ENCODE measurements at regions not wholly inside any gene's neighbourhood (a gene's known extent, or its start where the extent isn't known, plus 50 kb on each side); places are given as distances from the start of the nearest gene placed in this dataset.

DNA sequence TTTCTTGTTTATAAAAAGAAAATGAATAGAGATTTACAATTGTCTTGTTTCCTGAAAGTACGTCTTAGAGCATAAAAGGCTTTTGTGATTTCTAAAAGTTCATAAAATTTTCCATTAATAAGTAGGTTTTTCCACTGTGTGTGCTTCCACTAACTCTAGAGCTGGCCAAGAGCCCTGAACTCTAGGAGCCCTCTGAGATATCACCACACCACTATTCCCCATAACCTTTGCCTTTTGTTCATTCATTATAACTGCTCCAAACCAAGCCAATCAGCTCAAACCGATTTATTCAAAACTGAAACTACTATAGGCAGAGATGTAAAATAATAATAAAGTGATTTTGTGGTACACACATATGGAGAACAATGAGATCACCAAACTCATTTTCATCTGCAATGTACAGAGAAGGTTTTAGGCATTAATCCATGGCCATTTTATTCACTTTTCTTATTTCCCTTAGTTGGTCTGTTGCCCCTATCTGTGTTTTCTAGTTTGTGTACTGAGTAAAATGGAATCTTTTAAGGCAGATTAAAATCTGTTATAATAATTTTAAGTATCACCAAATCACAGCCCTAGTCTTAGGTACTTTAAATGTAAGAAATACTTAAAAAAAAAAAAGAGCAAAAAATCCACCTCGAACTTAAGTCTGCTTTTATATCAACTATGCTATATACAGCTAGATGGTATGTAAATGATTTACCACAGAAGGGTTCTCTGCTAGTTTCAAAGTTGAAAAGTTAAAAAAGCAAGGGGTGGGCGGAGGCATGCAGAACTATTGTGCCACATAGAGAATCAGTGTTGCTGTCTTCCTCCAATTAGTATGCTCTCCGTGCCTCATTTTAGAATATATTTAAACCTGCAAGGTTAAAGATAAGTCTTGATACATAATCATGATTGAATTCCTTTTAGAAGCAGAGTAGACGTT, 311.3 kb downstream of the KLF12 start:
- Histone ChIP-seq H3K9me3 (ENCODE audit: low read depth) (no peaks in the 10 kb centered on the region), H3K4me3 (no peak overlapping the region), H3K4me1 (ENCODE audit: low read depth) (no peaks in the 10 kb centered on the region), H3K36me3 (no peaks in the 10 kb centered on the region), H3K27ac (no peak overlapping the region), H3K27me3 (no peaks in the 10 kb centered on the region)
- TF ChIP-seq, protein P1, sequence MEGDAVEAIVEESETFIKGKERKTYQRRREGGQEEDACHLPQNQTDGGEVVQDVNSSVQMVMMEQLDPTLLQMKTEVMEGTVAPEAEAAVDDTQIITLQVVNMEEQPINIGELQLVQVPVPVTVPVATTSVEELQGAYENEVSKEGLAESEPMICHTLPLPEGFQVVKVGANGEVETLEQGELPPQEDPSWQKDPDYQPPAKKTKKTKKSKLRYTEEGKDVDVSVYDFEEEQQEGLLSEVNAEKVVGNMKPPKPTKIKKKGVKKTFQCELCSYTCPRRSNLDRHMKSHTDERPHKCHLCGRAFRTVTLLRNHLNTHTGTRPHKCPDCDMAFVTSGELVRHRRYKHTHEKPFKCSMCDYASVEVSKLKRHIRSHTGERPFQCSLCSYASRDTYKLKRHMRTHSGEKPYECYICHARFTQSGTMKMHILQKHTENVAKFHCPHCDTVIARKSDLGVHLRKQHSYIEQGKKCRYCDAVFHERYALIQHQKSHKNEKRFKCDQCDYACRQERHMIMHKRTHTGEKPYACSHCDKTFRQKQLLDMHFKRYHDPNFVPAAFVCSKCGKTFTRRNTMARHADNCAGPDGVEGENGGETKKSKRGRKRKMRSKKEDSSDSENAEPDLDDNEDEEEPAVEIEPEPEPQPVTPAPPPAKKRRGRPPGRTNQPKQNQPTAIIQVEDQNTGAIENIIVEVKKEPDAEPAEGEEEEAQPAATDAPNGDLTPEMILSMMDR (IDR thresholded peaks at IDR 0.05; ENCODE audit: low read depth, low read length): no peak
- DNase-seq (ENCODE audit: low read depth in 1 of 2, low spot score in 1 of 2): no peak

DNA sequence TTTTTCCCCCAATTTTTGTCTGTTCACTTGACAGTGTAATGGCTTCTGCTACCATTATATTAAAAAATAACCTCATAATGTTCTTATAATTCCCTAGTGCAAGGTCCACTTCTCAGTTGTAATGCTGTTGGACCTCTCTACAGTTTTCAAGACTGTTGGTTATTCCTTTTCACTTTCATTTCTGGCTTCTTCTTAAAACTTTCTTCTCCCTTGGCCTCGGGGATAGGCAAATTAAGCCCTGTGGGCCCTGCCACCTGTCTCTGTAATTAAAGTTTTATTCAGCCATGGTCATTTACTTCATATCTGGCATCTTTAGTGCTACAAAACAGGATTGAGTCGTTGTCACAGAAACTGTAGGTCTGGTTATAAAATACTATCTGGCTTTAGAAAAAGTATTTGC, 313.5 kb downstream of the KLF12 start:
- no peaks in the 10 kb centered on the region for H3K9me3 ChIP-seq (ENCODE audit: low read depth)
- H3K36me3 ChIP-seq: no peaks in the 10 kb centered on the region
- TF ChIP-seq, protein P1 (IDR thresholded peaks at IDR 0.05; ENCODE audit: low read depth, low read length): no peak
- no peaks in the 10 kb centered on the region for H3K4me1 ChIP-seq (ENCODE audit: low read depth)
- no peaks in the 10 kb centered on the region for H3K27me3 ChIP-seq
- DNase-seq (ENCODE audit: low read depth in 1 of 2, low spot score in 1 of 2): no peak
- no peak overlapping the region for H3K27ac ChIP-seq
- H3K4me3 ChIP-seq: no peak overlapping the region

DNA sequence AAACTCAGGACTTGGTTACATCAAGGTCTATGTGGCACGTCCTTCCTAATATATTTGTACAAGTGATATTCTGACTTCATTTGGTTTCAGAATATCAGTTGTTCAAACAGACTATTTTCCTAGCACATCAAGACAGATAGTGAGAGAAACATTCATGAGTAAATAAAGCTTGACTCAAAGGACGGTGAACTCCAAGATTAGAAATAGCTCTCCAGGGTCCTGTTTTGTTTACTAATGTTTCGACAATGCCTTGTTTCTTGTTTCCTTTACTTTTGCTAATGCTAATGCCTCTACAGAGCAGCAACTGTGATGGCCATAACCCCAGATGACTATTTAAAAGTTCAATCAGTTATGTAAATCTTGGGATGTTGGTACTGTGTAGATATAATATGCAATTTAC, 313.9 kb downstream of the KLF12 start:
- no peaks in the 10 kb centered on the region for H3K27me3 ChIP-seq
- H3K4me1 ChIP-seq (ENCODE audit: low read depth): no peaks in the 10 kb centered on the region
- no peak overlapping the region for H3K4me3 ChIP-seq
- no peak for DNase-seq (ENCODE audit: low read depth in 1 of 2, low spot score in 1 of 2)
- no peaks in the 10 kb centered on the region for H3K9me3 ChIP-seq (ENCODE audit: low read depth)
- TF ChIP-seq, protein P1 (IDR thresholded peaks at IDR 0.05; ENCODE audit: low read depth, low read length): no peak
- H3K27ac ChIP-seq: no peak overlapping the region
- H3K36me3 ChIP-seq: no peaks in the 10 kb centered on the region

DNA sequence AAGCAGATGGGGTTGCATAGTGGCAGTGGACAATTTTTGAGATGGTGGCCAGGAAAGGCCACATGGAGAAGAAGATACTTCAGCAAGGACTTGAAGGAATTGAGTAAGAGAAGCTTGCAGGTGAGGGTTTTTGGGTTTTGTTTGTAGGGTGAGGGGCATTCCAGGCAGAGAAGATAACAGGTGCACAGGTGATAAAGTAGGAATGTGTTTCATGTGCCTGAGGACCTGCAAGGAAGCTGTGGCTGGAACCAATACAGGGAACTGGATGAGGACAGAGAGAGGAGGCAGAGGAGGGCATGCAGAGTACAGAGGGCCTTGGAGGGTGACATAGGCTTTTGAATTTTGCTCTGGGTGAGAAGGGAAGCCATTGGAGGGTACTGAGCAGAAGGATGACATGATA, 314.5 kb downstream of the KLF12 start:
- Histone ChIP-seq H3K4me3 (no peak overlapping the region), H3K9me3 (ENCODE audit: low read depth) (no peaks in the 10 kb centered on the region), H3K27me3 (no peaks in the 10 kb centered on the region)

DNA sequence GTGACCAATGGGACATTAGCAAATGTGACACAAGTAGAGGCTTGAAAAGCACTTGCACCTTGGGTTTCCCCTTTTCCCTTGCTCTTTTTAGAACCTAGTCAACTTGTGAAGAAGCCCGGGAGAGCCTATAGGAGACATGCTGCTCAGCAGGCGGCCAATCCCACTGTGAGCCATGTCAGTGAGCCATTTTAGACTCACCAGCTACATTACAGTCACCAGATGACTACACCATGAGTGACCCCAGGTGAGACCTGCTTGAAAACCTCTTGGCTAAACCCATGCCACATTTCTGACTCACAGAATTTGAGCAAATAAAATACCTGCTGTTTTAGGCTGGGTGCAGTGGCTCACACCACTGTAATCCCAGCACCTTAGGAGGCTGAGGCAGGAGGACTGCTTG, 317.5 kb downstream of the KLF12 start:
- no peaks in the 10 kb centered on the region for H3K4me1 ChIP-seq (ENCODE audit: low read depth)
- no peaks in the 10 kb centered on the region for H3K9me3 ChIP-seq (ENCODE audit: low read depth)
- TF ChIP-seq, protein P1 (IDR thresholded peaks at IDR 0.05; ENCODE audit: low read depth, low read length): no peak
- H3K27ac ChIP-seq: no peak overlapping the region
- no peaks in the 10 kb centered on the region for H3K27me3 ChIP-seq
- no peak overlapping the region for H3K4me3 ChIP-seq
- no peak for DNase-seq (ENCODE audit: low read depth in 1 of 2, low spot score in 1 of 2)
- peaks cover 4% of the 10 kb centered on the region for H3K36me3 ChIP-seq

More for the DNA sequence above, 314.5 kb downstream of the KLF12 start:
- Histone ChIP-seq H3K4me1 (ENCODE audit: low read depth) (no peaks in the 10 kb centered on the region), H3K27ac (no peak overlapping the region), H3K36me3 (no peaks in the 10 kb centered on the region)
- TF ChIP-seq, protein P1 (IDR thresholded peaks at IDR 0.05; ENCODE audit: low read depth, low read length): no peak
- DNase-seq (ENCODE audit: low read depth in 1 of 2, low spot score in 1 of 2): no peak

Data from cardiac muscle cell (in vitro differentiated cells and primary cell).